Naive thymus-derived CD4-positive, alpha-beta T cell (primary cell): ENCODE measurements at regions not wholly inside any gene's neighbourhood (a gene's known extent, or its start where the extent isn't known, plus 50 kb on each side); places are given as distances from the start of the nearest gene placed in this dataset.
"Not testable (repeated sequence)": the region's sequence is repeated elsewhere in the genome, so short reads cannot be mapped to it uniquely, and the experiment has no call there.

Source experiments
- ATAC-seq: fragments of 150-1000 bp; cut with Tn5 transposase; 2 replicates; pipeline ENCODE4 v1.10.0; 2021; ENCODE audit warnings: mild to moderate bottlenecking, moderate library complexity
- CTCF ChIA-PET: fragments of 350-600 bp; sonication (Branson Sonifier 250); formaldehyde crosslinking; loops from one replicate; lab custom pipeline; 2021; ENCODE audit warnings: antibody characterized with exemption; lab: Charles Lee
- POLR2A ChIA-PET: fragments of 350-600 bp; sonication (Branson Sonifier 250); formaldehyde crosslinking; loops from one replicate; lab custom pipeline; 2021; ENCODE audit warnings: antibody characterized with exemption, inconsistent platforms; lab: Charles Lee
- DNase-seq, 9 donors: peaks; one replicate each; pipeline versions ENCODE4 v3.0.0 to v3.0.0-alpha.2; 2020 to 2022; ENCODE audit warnings: mixed read lengths in 1 of 9
- H3K27ac ChIP-seq: one replicate; pipeline ENCODE4 v1.7.0; 2013; ENCODE audit warnings: mild to moderate bottlenecking, low read depth, low read length, moderate library complexity
- H3K27me3 ChIP-seq, 2 donors: one replicate each; pipeline ENCODE4 v1.7.0; 2013; ENCODE audit warnings: low read length in 2 of 2, mild to moderate bottlenecking in 2 of 2, moderate library complexity in 2 of 2; ENCODE audit not compliant: control insufficient read depth in 2 of 2, insufficient read depth in 2 of 2
- H3K36me3 ChIP-seq, 3 experiments: 1 replicate in 2 of 3; 2 replicates in 1 of 3; pipeline ENCODE4 v1.7.0; 2013; ENCODE audit warnings: low read length in 3 of 3, mild to moderate bottlenecking in 3 of 3, moderate library complexity in 1 of 3; ENCODE audit not compliant: insufficient read depth in 3 of 3, control insufficient read depth in 2 of 3
- H3K4me1 ChIP-seq, 2 donors: one replicate each; pipeline ENCODE4 v1.7.0; 2013; ENCODE audit warnings: low read length in 2 of 2, mild to moderate bottlenecking in 2 of 2, moderate library complexity in 1 of 2; ENCODE audit not compliant: control insufficient read depth in 2 of 2, insufficient read depth in 2 of 2
- H3K4me3 ChIP-seq: 2 replicates; pipeline ENCODE4 v1.7.0; 2013; ENCODE audit warnings: mild to moderate bottlenecking, low read length
- H3K9me3 ChIP-seq, 3 experiments: 1 replicate in 2 of 3; 2 replicates in 1 of 3; pipeline ENCODE4 v1.7.0; 2013; ENCODE audit warnings: low read length in 3 of 3; ENCODE audit not compliant: control insufficient read depth in 2 of 3
- H3K27ac Mint-ChIP-seq, 9 donors: one replicate each; pipeline ENCODE4 v1.8.0; 2020 to 2022; ENCODE audit warnings: mixed read lengths in 9 of 9, mild to moderate bottlenecking in 8 of 9, moderate library complexity in 5 of 9, inconsistent platforms in 2 of 9
- H3K27me3 Mint-ChIP-seq, 5 donors: one replicate each; pipeline ENCODE4 v1.8.0; 2021 to 2022; ENCODE audit warnings: mixed read lengths in 5 of 5, mild to moderate bottlenecking in 1 of 5
- H3K36me3 Mint-ChIP-seq, 5 donors: one replicate each; pipeline ENCODE4 v1.8.0; 2020 to 2022; ENCODE audit warnings: mixed read lengths in 5 of 5, mild to moderate bottlenecking in 3 of 5, inconsistent platforms in 1 of 5
- H3K4me1 Mint-ChIP-seq, 7 donors: one replicate each; pipeline ENCODE4 v1.8.0; 2020 to 2022; ENCODE audit warnings: mixed read lengths in 7 of 7, mild to moderate bottlenecking in 3 of 7, inconsistent platforms in 1 of 7
- H3K4me3 Mint-ChIP-seq, 10 donors: one replicate each; pipeline ENCODE4 v1.8.0; 2020 to 2022; ENCODE audit warnings: mild to moderate bottlenecking in 10 of 10, mixed read lengths in 10 of 10, moderate library complexity in 6 of 10, inconsistent platforms in 2 of 10
- H3K9me3 Mint-ChIP-seq, 11 donors: one replicate each; pipeline ENCODE4 v1.8.0; 2020 to 2022; ENCODE audit warnings: mixed read lengths in 11 of 11, mild to moderate bottlenecking in 4 of 11, inconsistent platforms in 1 of 11, moderate library complexity in 1 of 11
- intact Hi-C, 2 donors: fragments of 100-400 bp; cut with micrococcal nuclease; formaldehyde crosslinking; loops; one replicate each; pipeline ENCODE4 v1.15.1; 2023

- H3K27me3 ChIP-seq = no peaks in the 10 kb centered on the region
- Mint-ChIP-seq H3K36me3 (no peaks in the 10 kb centered on the region), H3K4me1 (no peaks in the 10 kb centered on the region), H3K27me3 (peaks cover 0 to 8% (median 0%) of the 10 kb centered on the region in 5 donors), H3K4me3 (no peak overlapping the region), H3K9me3 (peaks cover 0 to 13% (median 0%) of the 10 kb centered on the region in 11 donors), H3K27ac (no peak overlapping the region)
- ATAC-seq (no peak), DNase-seq (no peak)
- ChIA-PET POLR2A (no interaction called here), CTCF (no interaction called here)
- intact Hi-C loops = no loop called here
- no peak overlapping the region for H3K4me3 ChIP-seq
- no peaks in the 10 kb centered on the region for H3K4me1 ChIP-seq
- H3K36me3 ChIP-seq = no peaks in the 10 kb centered on the region
- H3K27ac ChIP-seq = no peak overlapping the region
- H3K9me3 ChIP-seq = no peaks in the 10 kb centered on the region
These were observed 416.9 kb downstream of the PSAT1 start for GRCh38 chr9:78713614-78714405.

DNA sequence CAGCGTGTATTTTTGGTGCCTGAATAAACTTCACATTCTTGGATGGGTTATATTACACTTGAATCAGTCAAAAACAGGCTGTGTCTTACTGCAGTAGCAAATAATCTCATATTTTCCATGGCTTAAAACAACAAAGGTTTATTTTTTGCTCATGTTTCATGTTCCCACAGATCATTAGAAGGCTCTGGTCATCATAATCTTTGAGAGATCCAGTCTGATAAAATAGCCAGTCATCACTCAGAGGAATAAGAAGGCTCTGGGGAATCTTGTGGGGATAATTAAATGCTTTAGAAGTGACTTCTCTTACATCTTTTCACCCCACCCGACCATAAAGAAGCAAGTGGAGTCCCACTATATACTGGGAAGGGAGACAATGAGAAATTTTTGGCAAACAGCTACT lies 417.7 kb downstream of the PSAT1 start:
- Mint-ChIP-seq H3K27ac (no peak overlapping the region), H3K4me3 (no peak overlapping the region), H3K27me3 (peaks cover 0 to 8% (median 0%) of the 10 kb centered on the region in 5 donors), H3K9me3 (peaks cover 0 to 16% (median 0%) of the 10 kb centered on the region in 11 donors), H3K36me3 (no peaks in the 10 kb centered on the region), H3K4me1 (no peaks in the 10 kb centered on the region)
- intact Hi-C loops = no loop called here
- Histone ChIP-seq H3K4me1 (no peaks in the 10 kb centered on the region), H3K27ac (no peak overlapping the region), H3K4me3 (no peak overlapping the region), H3K9me3 (no peaks in the 10 kb centered on the region), H3K27me3 (no peaks in the 10 kb centered on the region), H3K36me3 (no peaks in the 10 kb centered on the region)
- ChIA-PET POLR2A (no interaction called here), CTCF (no interaction called here)
- DNase-seq (no peak), ATAC-seq (no peak)

- POLR2A ChIA-PET, H3K4me1 Mint-ChIP-seq: not testable (repeated sequence)
These were observed 422.1 kb downstream of the PSAT1 start for GRCh38 chr9:78719029-78719428.

DNA sequence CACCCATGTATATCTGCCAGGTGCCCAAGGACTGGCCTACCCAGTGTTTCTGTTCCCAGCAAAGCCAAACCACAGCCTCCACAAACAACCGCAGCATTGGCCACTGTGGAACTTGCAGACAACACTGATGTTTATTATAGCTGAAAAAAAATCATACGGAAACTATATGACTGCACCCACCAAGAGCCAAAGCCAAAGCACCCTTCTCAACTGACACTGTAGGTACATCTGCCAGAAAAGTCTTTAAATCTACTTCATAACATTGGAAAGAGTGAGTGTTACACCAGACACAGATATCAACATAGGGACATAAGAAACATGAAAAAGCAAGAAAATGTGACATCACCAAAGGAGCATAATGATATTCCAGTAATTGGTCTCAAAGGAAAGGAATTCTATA lies 428.0 kb downstream of the PSAT1 start:
- intact Hi-C loops = no loop called here
- ATAC-seq (no peak), DNase-seq (no peak)
- Mint-ChIP-seq H3K27me3 (peaks cover 0 to 9% (median 0%) of the 10 kb centered on the region in 5 donors), H3K4me3 (no peak overlapping the region), H3K4me1 (no peaks in the 10 kb centered on the region), H3K27ac (no peak overlapping the region), H3K9me3 (peaks cover 2 to 34% (median 11%) of the 10 kb centered on the region in 11 donors), H3K36me3 (no peaks in the 10 kb centered on the region)
- CTCF ChIA-PET = no interaction called here
- POLR2A ChIA-PET = no interaction called here
- no peak overlapping the region for H3K27ac ChIP-seq
- H3K4me1 ChIP-seq = no peaks in the 10 kb centered on the region
- no peaks in the 10 kb centered on the region for H3K36me3 ChIP-seq
- no peaks in the 10 kb centered on the region for H3K9me3 ChIP-seq
- no peaks in the 10 kb centered on the region for H3K27me3 ChIP-seq
- no peak overlapping the region for H3K4me3 ChIP-seq

More at GRCh38 chr9:78719029-78719428, 422.1 kb downstream of the PSAT1 start:
- H3K36me3 Mint-ChIP-seq, CTCF ChIA-PET, H3K4me1 ChIP-seq, H3K27ac Mint-ChIP-seq, intact Hi-C loops, H3K27ac ChIP-seq, H3K4me3 ChIP-seq, H3K36me3 ChIP-seq, H3K9me3 ChIP-seq, H3K4me3 Mint-ChIP-seq, DNase-seq, H3K27me3 ChIP-seq, ATAC-seq: not testable (repeated sequence)
- Mint-ChIP-seq H3K27me3 (peaks cover 0 to 17% (median 0%) of the 10 kb centered on the region in 5 donors), H3K9me3 (peaks cover 0 to 23% (median 1%) of the 10 kb centered on the region in 11 donors)

- Histone ChIP-seq H3K4me1 (no peaks in the 10 kb centered on the region), H3K27ac (no peak overlapping the region), H3K4me3 (no peak overlapping the region)
These were observed 428.6 kb downstream of the PSAT1 start for GRCh38 chr9:78725503-78725902.

DNA sequence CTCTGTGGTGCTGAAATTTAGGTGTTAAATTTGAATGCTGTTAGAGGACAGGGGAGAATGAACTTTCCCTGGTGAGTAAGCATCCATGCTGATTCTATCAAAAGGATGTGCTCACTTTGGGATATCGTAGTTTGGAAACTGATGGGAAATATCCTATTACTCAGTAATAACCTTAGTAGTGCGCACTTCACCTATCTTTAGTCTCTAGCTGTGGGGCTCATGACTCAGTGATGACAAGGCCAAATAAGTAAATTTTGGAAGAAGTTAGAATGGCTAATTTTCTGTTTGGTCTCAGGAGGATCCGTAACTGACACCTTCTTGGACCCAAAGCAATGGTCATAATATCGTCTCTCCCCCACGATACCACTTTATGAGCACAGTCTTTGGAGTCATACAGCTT lies 448.4 kb downstream of the PSAT1 start:
- H3K4me3 Mint-ChIP-seq = no peak overlapping the region
- Histone ChIP-seq H3K27me3 (no peaks in the 10 kb centered on the region), H3K4me1 (no peaks in the 10 kb centered on the region), H3K4me3 (no peak overlapping the region), H3K36me3 (no peaks in the 10 kb centered on the region), H3K27ac (no peak overlapping the region), H3K9me3 (no peaks in the 10 kb centered on the region)
- H3K27ac Mint-ChIP-seq = no peak overlapping the region
- ChIA-PET POLR2A (no interaction called here), CTCF (no interaction called here)
- DNase-seq (no peak), ATAC-seq (no peak)
- intact Hi-C loops = no loop called here
- no peaks in the 10 kb centered on the region for H3K27me3 Mint-ChIP-seq
- no peaks in the 10 kb centered on the region for H3K36me3 Mint-ChIP-seq
- H3K4me1 Mint-ChIP-seq = no peaks in the 10 kb centered on the region
- H3K9me3 Mint-ChIP-seq = peaks cover 0 to 17% (median 0%) of the 10 kb centered on the region in 11 donors

More at GRCh38 chr9:78725503-78725902, 428.6 kb downstream of the PSAT1 start:
- intact Hi-C loops = no loop called here
- H3K36me3 Mint-ChIP-seq = no peaks in the 10 kb centered on the region
- H3K4me1 Mint-ChIP-seq = no peaks in the 10 kb centered on the region
- ChIA-PET CTCF (no interaction called here), POLR2A (no interaction called here)
- Histone ChIP-seq H3K9me3 (no peaks in the 10 kb centered on the region), H3K36me3 (no peaks in the 10 kb centered on the region), H3K27me3 (no peaks in the 10 kb centered on the region)
- no peak for DNase-seq
- H3K27me3 Mint-ChIP-seq = peaks cover 0 to 9% (median 0%) of the 10 kb centered on the region in 5 donors
- H3K27ac Mint-ChIP-seq = no peak overlapping the region
- peaks cover 2 to 34% (median 14%) of the 10 kb centered on the region in 11 donors for H3K9me3 Mint-ChIP-seq
- ATAC-seq = no peak
- no peak overlapping the region for H3K4me3 Mint-ChIP-seq

GRCh38 chr9:78746010-78746409 lies 449.1 kb downstream of the PSAT1 start:
- DNase-seq = no peak
- intact Hi-C loops = no loop called here
- peaks cover 0 to 12% (median 0%) of the 10 kb centered on the region in 11 donors for H3K9me3 Mint-ChIP-seq
- no peak for ATAC-seq
- no peaks in the 10 kb centered on the region for H3K27me3 Mint-ChIP-seq
- ChIA-PET POLR2A (no interaction called here), CTCF (no interaction called here)
- H3K4me1 Mint-ChIP-seq = no peaks in the 10 kb centered on the region
- H3K27me3 ChIP-seq = no peaks in the 10 kb centered on the region
- H3K27ac ChIP-seq = no peak overlapping the region
- no peak overlapping the region for H3K4me3 ChIP-seq
- no peaks in the 10 kb centered on the region for H3K36me3 Mint-ChIP-seq
- no peaks in the 10 kb centered on the region for H3K36me3 ChIP-seq
- H3K4me3 Mint-ChIP-seq = no peak overlapping the region
- H3K27ac Mint-ChIP-seq = no peak overlapping the region
- no peaks in the 10 kb centered on the region for H3K4me1 ChIP-seq
- H3K9me3 ChIP-seq = no peaks in the 10 kb centered on the region
